ENCODE measurements at regions not wholly inside any gene's neighbourhood (a gene's known extent, or its start where the extent isn't known, plus 50 kb on each side); places are given as distances from the start of the nearest gene placed in this dataset.
A peak's percentile ranks its signal among the peaks of the same experiment; 100 is the strongest.

- Histone ChIP-seq H3K9ac (ENCODE audit: low read length) (no peak overlapping the region), H3K27me3 (ENCODE audit: insufficient read depth, low read length) (no peaks in the 10 kb centered on the region), H4K20me1 (ENCODE audit: insufficient read depth) (no peaks in the 10 kb centered on the region), H3K79me2 (ENCODE audit: insufficient read depth, low read length) (no peaks in the 10 kb centered on the region), H3K9me2 (ENCODE audit: insufficient read depth) (no peaks in the 10 kb centered on the region), H2AFZ (ENCODE audit: low read depth, low read length, poor library complexity, severe bottlenecking) (peak overlapping the region; percentile 8), H3K9me3 (ENCODE audit: control insufficient read depth in 1 of 2, insufficient read depth in 1 of 2, low read depth in 1 of 2, low read length in 2 of 2) (no peaks in the 10 kb centered on the region), H3K36me3 (ENCODE audit: control insufficient read depth in 1 of 2, insufficient read depth in 2 of 2, low read length in 2 of 2) (no peaks in the 10 kb centered on the region), H3K27ac (ENCODE audit: low read depth, low read length) (no peak overlapping the region), H3K4me3 (replicated peaks in 1 of 2; ENCODE audit: low read depth in 1 of 2, low read length in 2 of 2) (no peak overlapping the region), H3K4me1 (ENCODE audit: control insufficient read depth in 1 of 2, insufficient read depth in 2 of 2, low read length in 2 of 2) (no peaks in the 10 kb centered on the region), H3K4me2 (ENCODE audit: low read length) (no peak overlapping the region)
- intact Hi-C loops (cut with micrococcal nuclease), result no loop called here
- DNase-seq (ENCODE audit: low read depth, low spot score), result no peak
- ChIA-PET CTCF (no interaction called here), POLR2A (no interaction called here), RAD21 (ENCODE audit: low non-redundant PET in 1 of 2, low total read pairs in 2 of 2, uncharacterized antibody in 2 of 2, unreplicated experiment in 2 of 2) (no interaction called here)
- BruUV-seq (replicated peaks), result no TSS peak
- TF ChIP-seq SP1 (IDR thresholded peaks at IDR 0.05; ENCODE audit: low read depth), result no peak
- ATAC-seq, result no peak
Measured at GRCh38 chr6:137291441-137291840, 72.3 kb upstream of the IFNGR1 start.

DNA sequence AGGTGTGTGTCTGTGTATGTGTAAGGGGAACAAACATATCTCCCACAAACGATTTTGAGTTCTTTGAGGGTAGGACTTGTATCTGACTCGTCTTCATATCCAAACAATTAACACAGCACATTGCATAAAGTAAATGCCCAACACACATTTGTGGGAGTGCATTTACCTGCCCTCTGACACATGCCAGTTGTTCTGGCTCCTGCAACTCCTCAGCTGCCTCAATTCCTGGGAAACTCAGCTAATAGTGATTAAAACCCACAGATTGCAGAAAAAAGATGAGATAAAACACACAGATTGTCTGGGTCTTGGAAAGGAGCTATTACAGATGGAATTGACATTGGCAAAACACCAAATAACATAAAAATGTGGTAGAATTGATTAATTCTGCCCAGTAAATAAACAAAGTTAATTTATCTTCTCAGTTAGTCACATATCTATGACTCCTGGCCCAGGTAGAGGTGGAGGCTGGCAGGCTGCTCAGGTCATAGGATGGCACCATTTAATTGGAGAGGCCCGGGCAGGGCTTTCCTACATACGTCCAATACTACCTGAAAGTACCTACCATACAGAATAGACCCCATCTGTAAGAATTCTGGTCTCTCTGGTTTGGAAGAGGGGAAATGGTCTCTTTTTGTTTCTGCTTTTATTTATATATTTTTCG is 71.5 kb upstream of the IFNGR1 start:
- ATAC-seq, result no peak
- Histone ChIP-seq H3K4me1 (ENCODE audit: control insufficient read depth in 1 of 2, insufficient read depth in 2 of 2, low read length in 2 of 2) (no peaks in the 10 kb centered on the region), H3K4me3 (replicated peaks in 1 of 2; ENCODE audit: low read depth in 1 of 2, low read length in 2 of 2) (no peak overlapping the region), H3K27ac (ENCODE audit: low read depth, low read length) (no peak overlapping the region), H3K27me3 (ENCODE audit: insufficient read depth, low read length) (no peaks in the 10 kb centered on the region), H3K9ac (ENCODE audit: low read length) (no peak overlapping the region), H4K20me1 (ENCODE audit: insufficient read depth) (no peaks in the 10 kb centered on the region), H3K79me2 (ENCODE audit: insufficient read depth, low read length) (no peaks in the 10 kb centered on the region), H3K4me2 (ENCODE audit: low read length) (no peak overlapping the region), H3K36me3 (ENCODE audit: control insufficient read depth in 1 of 2, insufficient read depth in 2 of 2, low read length in 2 of 2) (no peaks in the 10 kb centered on the region), H3K9me2 (ENCODE audit: insufficient read depth) (no peaks in the 10 kb centered on the region), H3K9me3 (ENCODE audit: control insufficient read depth in 1 of 2, insufficient read depth in 1 of 2, low read depth in 1 of 2, low read length in 2 of 2) (no peaks in the 10 kb centered on the region), H2AFZ (ENCODE audit: low read depth, low read length, poor library complexity, severe bottlenecking) (no peak overlapping the region)
- no peak for DNase-seq (ENCODE audit: low read depth, low spot score)
- RAD21 ChIA-PET (ENCODE audit: low non-redundant PET in 1 of 2, low total read pairs in 2 of 2, uncharacterized antibody in 2 of 2, unreplicated experiment in 2 of 2), result no interaction called here
- BruUV-seq (replicated peaks), result no TSS peak
- TF ChIP-seq TCF7L2 (IDR thresholded peaks at IDR 0.05; ENCODE audit: borderline replicate concordance, extremely low read depth, insufficient read depth, insufficient read length) (no peak), ZBTB33 (IDR thresholded peaks at IDR 0.05; ENCODE audit: extremely low read depth, insufficient replicate concordance, low read length) (no peak), JUND (IDR thresholded peaks at IDR 0.05) (no peak), ZNF274 (IDR thresholded peaks at IDR 0.05; ENCODE audit: low read depth, low read length) (no peak), ELF1 (IDR thresholded peaks at IDR 0.05; ENCODE audit: borderline replicate concordance, low read depth) (no peak), SIN3A (IDR thresholded peaks at IDR 0.05; ENCODE audit: low read depth) (no peak), EZH2 (IDR thresholded peaks at IDR 0.05) (no peak), SRF (IDR thresholded peaks at IDR 0.05; ENCODE audit: low read depth) (no peak)
- TF ChIP-seq, protein P1, sequence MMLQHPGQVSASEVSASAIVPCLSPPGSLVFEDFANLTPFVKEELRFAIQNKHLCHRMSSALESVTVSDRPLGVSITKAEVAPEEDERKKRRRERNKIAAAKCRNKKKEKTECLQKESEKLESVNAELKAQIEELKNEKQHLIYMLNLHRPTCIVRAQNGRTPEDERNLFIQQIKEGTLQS (IDR thresholded peaks at IDR 0.05), result no peak
- POLR2A ChIA-PET, result no interaction called here
- CTCF ChIA-PET, result no interaction called here
- intact Hi-C loops (cut with micrococcal nuclease), result no loop called here
